Myocyte (in vitro differentiated cells): ENCODE measurements at regions not wholly inside any gene's neighbourhood (a gene's known extent, or its start where the extent isn't known, plus 50 kb on each side); places are given as distances from the start of the nearest gene placed in this dataset.
"Not testable (repeated sequence)": the region's sequence is repeated elsewhere in the genome, so short reads cannot be mapped to it uniquely, and the experiment has no call there.

Experiments used
- DNase-seq: peaks from one replicate; pipeline ENCODE4 v3.0.0-alpha.2; 2012; ENCODE audit warnings: low read depth

DNA sequence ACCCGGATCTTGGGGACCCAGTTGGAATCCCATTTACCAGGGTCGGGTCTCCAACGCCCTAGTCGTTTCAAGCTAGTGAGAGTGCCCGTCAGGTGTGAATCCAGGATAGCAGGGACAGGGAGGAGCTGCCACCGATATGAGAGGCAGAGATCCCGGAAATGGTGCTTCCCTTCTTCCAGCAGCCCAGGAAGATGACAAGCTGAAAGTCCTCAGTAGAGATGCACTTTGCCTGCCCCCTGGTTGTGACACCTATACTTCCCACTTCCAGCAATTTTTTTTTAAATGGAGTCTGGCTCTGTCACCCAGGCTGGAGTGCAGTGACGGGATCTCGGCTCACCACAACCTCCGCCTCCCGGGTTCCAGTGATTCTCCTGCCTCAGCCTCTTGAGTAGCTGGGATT, 503.0 kb downstream of the NTRK3 start:
- no peak for DNase-seq

DNA sequence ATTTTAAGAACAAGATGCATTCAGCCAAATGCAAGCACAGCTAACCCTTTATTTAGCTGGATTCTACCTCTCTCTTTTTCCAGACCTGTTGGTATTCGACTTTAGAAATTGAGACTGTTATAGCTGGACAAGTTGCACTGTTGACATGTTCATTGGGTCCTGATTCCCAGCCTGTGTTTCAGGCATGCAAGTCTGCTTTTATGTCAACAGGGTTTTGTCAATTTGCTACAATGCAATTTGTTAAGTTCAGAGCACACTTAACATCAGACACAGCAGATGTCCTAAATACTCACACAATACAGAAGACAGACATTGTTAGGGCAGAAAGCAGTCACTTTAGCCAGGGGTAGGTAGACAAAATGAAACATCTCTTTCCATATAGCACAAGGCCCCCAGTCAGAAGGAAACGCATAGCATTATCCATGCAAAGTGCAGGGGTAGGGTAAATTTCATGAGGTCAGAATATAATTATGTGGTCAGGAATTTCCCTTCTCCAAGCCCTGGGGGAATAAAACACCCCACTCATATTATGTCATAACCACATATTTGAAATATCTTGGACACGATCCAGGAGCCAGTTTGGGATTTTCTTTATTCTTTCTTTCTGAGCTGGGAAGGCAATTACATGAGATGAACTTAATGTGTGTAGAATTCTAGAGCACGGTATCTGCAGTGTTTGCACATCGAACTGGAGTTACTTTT, 504.1 kb downstream of the NTRK3 start:
- peak; percentile 75 for DNase-seq

DNA sequence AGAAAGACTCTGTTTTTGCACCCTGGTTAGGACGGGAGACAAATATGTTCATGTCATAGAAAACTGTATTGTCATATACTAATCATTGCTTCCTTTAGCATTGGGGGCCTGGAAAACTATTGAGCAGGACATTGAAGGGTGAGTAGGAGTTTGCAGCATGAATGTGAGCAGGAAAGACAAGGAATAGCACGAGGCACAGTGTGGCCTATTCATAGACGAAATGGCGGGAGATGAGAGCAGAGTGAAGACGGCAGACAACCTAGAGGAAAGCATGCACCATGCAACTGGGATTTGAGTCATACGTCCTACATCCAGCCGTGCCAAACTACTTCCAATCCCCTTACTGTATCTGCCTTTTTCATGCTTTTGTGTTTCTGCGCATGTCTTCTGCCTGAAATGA, 508.1 kb downstream of the NTRK3 start:
- no peak for DNase-seq

DNA sequence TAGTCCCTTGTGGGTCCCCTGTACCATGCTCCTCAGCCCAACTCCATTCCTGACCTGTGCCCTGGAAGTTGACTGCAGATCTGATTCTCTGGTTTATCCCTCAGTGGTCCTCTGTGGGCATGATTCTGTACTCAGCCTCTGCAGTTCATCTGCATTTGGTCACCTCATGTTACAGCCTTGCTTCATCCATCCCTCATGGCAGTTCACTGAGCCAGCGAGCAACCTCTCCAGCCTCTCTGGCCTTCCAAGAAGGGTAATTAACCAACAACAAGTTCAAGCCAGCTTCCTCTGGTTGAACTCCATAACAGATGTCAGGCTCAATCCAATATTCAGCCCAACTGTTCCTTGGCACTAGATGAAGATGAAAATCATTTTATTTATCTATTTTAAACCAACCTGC, 509.5 kb downstream of the NTRK3 start:
- no peak for DNase-seq

DNA sequence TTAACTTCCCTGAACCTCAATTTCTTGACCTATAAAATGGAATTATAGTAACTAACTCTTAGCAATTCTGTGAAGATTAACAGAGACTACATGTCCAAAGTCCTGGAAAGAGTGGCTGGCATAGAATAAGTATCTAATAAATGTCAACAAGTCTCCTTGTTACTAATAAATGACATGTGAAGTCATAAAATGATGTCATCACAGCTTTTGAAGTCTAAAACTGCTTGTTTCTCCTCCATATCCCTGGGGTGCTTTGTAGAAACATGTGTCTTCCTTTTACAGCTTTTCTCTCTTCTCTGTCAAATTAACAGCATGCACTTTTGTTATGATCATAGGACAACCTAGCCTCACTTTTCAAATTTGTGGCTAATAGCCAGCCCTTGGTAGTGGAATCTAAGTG, 510.2 kb downstream of the NTRK3 start:
- no peak for DNase-seq

DNA sequence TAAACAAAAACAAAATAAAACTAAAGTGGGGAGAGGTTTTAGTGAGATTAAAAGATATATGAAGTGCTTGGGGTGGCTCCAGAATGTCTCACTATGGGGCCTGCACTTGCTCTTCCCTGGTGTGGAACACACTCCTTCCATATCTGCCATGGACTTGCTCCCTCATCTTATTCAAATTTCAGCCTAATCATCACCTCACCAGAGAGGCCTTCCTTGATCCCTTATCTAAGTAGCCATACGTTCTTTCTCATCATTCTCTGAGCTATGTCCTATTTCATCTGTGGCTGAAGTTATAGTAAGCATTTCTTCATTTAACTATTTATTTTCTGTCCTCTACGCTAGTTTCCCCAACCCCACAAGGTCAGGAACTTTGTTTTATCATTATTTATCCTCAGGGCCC, 511.7 kb downstream of the NTRK3 start:
- no peak for DNase-seq

DNA sequence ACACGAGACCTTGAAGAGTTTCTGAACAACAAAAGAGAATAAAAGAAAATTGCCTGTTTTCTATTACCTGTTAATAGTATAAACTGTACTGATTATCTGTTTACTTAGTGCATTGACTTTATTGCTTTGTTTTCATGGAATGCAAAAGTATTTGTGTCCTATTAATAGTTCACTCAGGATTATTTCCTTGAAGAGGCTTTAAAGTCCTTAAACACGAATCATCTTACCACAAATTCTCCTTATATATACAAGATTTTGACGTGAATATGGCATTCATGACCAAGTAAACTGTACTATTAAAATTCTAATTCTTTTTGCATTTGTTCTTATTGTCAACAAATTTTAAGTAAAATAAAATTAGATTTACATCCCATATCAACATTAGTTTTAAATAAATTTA, 513.0 kb downstream of the NTRK3 start:
- no peak for DNase-seq

DNA sequence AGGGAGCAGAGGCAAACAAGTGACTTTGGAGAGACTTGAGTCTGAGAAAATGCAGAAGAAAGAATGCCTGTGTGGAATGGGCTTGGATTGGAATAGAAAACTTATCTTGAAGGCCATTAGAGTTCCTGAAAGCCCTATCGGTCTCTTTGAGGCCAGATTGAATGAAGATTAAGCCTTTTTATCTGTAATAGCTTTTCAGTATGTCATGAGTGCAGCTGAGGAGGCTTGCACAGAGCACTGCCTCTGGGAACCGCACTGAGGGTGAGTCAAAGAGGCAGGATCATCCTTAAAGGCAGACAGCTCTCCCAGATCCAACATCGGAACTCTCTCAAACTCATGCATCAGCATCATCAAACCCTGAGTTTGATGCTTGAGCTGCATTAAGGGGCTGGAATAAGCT, 515.2 kb downstream of the NTRK3 start:
- DNase-seq: no peak

DNA sequence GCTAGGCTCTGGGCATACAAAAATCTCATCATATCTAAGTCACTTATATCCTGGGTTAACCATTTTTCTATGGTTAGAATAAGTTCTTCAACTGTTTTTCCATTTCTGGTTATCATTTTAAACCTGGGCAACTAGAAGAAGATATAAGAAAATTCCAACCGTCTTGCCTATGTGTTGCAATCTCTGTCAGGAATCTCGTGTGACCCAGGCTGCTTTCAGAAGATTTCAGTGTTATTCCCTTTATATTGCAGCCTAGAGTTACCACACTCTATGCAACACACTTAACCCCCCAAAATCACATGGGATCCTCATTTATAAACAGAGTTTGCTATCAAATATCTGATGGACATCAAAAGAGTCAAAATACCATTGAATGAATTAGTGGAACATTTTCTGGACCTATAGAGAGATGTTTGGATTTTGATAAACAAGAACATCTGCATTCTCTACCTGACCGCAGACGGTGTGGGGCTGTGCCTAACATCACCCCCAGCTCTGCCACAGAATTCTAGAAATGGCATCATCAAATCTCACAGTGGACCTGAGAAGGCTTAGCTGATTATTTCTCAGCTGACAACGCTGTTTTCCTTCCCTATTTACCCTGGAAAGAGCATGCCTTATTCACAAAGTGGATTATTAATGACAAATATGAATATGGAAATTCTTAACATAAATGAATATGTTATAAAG, 515.7 kb downstream of the NTRK3 start:
- no peak for DNase-seq

DNA sequence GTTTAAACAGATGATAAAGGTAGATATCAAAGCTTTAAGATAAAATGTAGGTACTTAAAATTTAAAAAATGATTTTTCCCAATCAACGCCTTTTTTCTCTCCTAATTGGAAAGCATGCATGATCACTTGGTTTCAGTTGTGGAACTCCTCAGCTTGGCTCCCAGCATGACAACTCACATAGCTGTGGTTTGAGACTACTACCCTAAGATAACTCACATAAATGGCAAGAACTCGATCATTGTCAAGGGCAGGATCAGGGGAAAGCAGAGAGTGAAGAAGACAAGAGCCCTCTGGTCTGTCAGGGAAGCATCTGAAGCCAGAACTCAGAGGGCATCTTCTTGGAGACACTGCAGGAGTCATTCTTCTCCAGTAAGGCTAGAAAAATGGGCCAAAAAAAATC, 516.7 kb downstream of the NTRK3 start:
- no peak for DNase-seq

DNA sequence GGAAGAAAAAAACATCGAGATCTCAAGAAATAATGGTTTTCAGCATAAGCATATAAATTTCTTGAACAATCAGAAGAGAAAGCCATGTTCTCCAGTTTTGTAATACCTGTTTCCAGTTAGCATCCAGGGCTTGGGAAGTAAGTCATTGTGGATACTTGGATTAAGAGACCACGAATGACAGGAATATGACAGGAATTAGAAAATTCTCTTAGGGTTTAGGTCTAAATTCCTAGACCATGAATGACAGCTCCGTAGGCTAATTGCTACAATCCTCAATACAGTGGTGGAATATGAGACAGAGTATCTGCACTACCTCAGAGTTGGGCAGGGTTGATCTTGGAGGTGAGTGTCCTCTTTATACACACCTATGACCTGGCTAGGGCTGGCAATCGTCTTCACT, 517.5 kb downstream of the NTRK3 start:
- no peak for DNase-seq

DNA sequence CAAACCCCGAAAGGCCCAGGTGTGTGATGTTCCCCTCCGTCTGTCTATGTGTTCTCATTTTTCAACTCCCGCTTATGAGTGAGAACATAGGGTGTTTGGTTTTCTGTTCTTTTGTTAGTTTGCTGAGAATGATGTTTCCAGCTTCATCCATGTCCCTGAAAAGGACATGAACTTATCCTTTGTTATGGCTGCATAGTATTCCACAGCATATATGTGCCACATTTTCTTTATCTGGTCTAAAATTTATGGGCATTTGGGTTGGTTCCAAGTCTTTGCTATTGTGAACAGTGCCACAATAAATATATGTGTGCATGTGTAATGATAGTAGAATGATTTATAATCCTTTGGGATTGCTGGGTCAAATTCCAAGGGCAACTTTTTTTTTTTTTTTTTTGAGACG, 519.1 kb downstream of the NTRK3 start:
- not testable (repeated sequence) for DNase-seq

DNA sequence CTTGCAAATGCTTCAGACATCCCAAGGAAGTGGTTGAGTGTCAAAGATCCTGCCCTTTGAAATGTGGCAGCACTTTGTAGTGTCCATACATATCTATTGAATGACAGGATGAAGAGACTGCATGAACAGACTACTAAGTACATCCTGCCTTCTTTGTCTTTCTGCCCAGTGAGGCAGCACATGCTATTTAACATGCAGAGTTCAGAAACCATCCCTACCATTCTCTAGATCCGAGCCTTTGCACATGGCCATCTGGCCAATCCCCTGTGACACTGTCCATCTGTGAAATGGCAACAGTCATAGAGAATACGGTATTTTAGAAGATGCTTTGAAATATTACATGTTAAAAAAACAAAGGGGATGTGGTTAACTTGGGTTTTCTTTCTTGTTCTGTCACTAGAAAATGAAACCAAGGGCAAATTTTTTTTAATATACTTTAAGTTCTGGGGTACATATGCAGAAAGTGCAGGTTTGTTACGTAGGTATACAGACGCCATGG, 519.6 kb downstream of the NTRK3 start:
- DNase-seq: no peak

DNA sequence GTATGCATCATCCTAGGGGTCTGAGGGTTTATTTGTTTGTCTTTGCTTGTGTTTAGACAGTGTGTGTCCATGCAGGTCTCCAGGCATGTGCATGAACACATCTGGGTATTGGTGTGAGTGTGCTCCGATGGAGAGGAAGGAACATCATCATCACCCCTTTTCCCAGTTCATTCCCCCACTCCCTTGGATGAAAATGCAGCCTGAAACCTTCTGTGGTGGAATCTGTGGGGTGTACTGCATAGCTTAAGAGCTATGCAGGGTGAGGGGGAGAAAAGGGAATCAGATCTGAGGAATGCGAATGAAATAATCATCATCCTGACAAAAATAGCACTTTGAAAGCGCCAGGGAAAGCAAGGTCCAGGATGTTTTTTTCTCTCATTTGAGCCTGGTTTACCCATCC, 520.1 kb downstream of the NTRK3 start:
- no peak for DNase-seq

DNA sequence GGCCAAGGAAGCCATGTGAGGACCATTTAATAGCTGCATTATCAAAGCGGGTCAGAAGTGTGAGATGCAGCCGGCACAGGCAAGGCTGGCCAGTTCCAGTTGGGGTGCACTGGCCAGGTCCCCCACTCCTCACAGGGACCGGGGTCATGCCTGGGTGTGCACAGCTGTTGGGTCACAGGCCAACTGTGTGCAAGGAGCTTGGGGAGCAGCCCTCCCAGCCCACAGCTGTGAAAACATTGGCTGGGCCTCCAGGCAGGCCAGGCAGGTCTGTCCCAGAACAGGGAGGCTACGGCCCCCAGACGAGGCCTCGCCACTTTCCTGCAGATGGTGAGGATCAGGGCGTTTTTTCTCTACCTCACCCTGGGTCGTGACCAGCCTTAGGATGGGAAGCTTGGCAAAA, 521.0 kb downstream of the NTRK3 start:
- DNase-seq: no peak

DNA sequence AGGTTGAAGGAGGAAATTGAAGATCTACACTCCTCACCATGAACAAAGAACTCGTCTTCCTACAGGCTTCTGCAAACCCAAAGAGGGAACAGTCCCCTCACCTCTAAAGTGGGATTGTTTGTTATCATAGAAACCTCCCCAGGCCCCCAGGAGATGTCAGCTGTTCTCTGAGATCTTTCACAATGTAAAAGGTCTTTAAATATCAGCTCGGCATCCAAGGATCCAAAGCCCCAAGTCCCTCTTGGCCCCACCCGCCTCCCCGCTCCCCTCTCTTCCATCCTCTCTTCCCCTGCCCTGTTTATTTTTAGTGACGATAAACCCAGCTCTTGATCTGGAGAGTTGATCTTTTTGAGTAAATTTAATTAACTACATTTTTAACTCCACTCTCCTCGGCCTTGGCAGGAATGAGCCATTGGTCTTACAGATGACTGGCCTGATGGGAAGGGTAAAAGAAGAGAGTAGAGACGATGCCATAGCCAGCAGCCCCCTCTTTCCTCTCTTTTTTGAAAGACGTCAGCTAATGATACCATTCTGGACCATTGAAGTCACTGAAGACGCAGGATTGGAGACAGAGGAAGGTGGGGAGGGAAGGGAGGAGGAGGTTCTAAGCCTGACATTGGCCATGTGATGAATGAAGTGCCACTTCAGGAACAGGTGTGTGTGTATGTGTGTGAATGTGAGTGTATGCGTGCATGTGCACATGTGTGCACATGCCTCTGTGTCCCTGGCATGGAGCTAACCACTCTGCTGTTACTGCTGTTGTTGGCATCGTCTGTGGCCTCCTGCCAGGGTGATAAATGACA, 521.8 kb downstream of the NTRK3 start:
- DNase-seq: no peak

DNA sequence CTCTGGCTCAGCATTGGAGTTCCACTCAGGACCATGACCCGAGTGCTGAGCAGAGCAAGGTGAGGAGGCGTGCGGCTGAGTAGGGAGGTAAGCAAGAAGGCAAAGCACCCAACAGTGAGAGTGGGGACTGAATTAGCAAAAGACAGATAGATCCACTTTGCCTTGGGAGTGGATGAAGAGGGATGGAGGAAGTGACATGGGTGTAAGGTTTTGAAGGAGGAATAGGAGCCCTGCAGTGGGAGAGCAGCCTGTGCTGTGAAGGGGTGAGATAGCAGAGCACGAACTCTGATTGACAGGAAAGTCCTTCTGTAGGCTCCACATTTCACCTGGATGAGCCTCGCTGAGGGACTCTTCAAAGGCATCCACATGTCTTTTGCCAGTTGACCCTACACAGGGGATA, 522.6 kb downstream of the NTRK3 start:
- DNase-seq: no peak

DNA sequence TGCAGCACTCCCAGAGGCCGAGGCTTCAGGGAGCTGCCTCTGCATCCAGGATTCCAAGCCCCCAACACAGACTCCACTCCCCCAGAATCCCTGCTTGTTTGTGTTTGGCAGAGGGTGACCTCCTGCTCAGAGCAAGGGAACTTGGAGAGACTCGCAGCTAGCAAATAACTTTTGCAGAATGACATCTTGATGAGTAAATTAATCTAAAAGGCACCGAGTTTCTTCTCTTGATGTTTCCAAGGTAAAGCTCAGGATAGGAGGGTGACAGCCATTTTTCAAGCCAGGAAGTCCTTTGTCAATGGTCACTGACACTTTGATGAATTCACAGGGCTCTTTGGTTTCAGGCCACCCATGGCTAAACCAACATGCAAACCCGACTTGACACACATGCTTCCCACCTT, 523.0 kb downstream of the NTRK3 start:
- DNase-seq: no peak

DNA sequence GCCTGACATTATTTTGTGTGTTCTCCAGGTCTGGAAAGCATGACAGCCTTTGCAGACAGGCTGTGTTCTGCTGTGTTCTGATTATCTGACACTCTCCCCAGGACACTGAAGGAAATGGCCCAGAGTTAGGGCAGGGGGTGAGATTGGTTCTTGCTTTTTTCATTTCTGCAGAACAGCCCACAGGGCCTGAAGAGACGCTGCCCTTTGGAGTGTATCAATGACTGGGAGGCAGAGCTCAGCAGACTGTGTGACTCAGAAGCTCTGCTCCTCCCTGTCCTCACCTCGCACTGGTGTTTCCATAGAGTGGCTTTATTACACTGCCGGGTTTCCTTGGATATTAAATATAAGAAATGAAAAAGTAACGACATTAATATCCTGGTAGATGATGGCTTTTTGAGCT, 523.6 kb downstream of the NTRK3 start:
- DNase-seq: no peak

DNA sequence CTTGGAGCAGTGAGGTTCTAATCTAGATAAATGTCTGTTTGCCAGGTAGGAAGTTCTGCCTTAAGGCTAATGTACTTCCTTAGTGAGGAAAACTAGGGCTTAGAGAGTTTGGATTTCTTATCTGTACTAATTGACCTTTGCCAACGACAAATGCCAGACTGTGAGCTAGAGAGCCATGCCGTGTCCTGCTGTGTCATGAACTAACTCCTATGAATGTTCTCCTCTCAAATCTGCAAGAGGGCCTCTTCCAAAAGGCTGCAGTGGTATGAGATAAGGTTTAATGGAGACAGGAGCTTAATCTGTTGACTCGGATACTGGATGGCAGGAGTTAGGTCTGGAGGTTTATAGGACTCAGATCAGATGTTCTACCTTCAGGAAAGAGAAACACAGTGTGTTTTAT, 524.9 kb downstream of the NTRK3 start:
- no peak for DNase-seq

DNA sequence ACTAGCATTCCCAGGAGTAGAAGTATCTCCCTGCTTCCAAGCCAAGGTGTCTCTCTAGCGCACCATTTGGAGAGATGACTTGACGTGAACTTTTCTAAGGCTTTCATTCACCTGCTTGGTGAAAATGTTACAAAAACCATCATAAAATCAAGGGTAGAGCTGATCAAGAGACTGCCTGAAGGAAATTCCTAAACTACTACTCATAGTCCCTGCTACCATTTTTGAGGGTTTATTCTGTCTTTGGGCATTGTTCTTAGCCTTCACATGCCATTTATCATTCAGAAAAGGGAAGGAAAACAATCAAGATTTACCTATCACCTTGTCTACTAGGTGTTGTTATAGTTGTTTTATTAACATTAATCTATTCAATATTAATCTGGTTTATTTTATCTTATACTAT, 525.8 kb downstream of the NTRK3 start:
- no peak for DNase-seq

DNA sequence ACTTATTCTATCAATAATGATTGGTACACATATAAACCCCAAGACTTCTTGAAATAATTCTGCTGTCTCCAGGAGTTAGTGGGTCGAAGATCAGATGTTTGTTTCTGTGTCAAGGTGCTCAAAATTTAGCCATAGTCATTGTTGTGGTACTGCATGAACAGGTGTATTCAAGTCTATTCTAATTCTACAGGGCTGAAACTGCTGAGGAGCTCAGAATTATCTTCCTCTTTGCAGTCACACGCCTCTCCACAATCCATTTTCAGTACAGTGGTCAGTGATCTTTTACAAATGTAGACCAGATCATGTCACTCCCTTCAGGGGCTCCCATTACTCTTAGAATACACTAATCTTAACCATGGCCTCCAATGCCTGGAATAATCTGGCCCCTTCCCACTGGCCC, 527.5 kb downstream of the NTRK3 start:
- DNase-seq: no peak
